Fibroblast of pulmonary artery (primary cell): ENCODE measurements at regions not wholly inside any gene's neighbourhood (a gene's known extent, or its start where the extent isn't known, plus 50 kb on each side); places are given as distances from the start of the nearest gene placed in this dataset.

Experiments used
- DNase-seq: peaks from one replicate; pipeline ENCODE4 v3.0.0-alpha.2; 2010; ENCODE audit warnings: low read depth
- H3K4me3 ChIP-seq: replicated peaks from 2 replicates; pipeline ENCODE4 v1.5.1; 2011; ENCODE audit warnings: low read depth, mild to moderate bottlenecking, control low read depth, low read length, moderate library complexity
- CTCF ChIP-seq: IDR thresholded peaks from 2 replicates; pipeline ENCODE4 v1.5.1; 2011; ENCODE audit warnings: mild to moderate bottlenecking, control low read depth, low read length, inconsistent platforms; ENCODE audit errors: missing control alignments

- DNase-seq, result no peak
- H3K4me3 ChIP-seq, result no peak overlapping the region
- no peak for TF ChIP-seq CTCF
These were observed 457.5 kb downstream of the LMO4 start for GRCh38 chr1:87786229-87786628.

- no peak overlapping the region for H3K4me3 ChIP-seq
- no peak for TF ChIP-seq CTCF
- DNase-seq, result no peak
These were observed 458.3 kb downstream of the LMO4 start for GRCh38 chr1:87786861-87787545.

GRCh38 chr1:87787551-87787950 is 458.9 kb downstream of the LMO4 start:
- H3K4me3 ChIP-seq, result no peak overlapping the region
- TF ChIP-seq CTCF, result no peak
- no peak for DNase-seq

GRCh38 chr1:87790756-87791155 is 462.1 kb downstream of the LMO4 start:
- no peak for DNase-seq
- no peak overlapping the region for H3K4me3 ChIP-seq
- no peak for TF ChIP-seq CTCF

GRCh38 chr1:87791931-87792740 is 463.5 kb downstream of the LMO4 start:
- DNase-seq, result no peak
- no peak for TF ChIP-seq CTCF
- no peak overlapping the region for H3K4me3 ChIP-seq

- peak; percentile 61 for DNase-seq
- TF ChIP-seq CTCF, result no peak
- no peak overlapping the region for H3K4me3 ChIP-seq
These were observed 466.3 kb downstream of the LMO4 start for GRCh38 chr1:87794788-87795614.
